GM06990 (cell line): ENCODE measurements at regions not wholly inside any gene's neighbourhood (a gene's known extent, or its start where the extent isn't known, plus 50 kb on each side); places are given as distances from the start of the nearest gene placed in this dataset.

Source experiments
- DNase-seq: peaks from one replicate; pipeline ENCODE4 v3.0.0-alpha.2; 2011; ENCODE audit not compliant: insufficient read length; ENCODE audit errors: extremely low read depth
- H3K27me3 ChIP-seq: replicated peaks from 2 replicates; pipeline ENCODE4 v1.6.0; 2011; ENCODE audit warnings: low read length; ENCODE audit not compliant: control insufficient read depth, insufficient read depth
- H3K36me3 ChIP-seq: 2 replicates; pipeline ENCODE4 v1.5.1; 2011; ENCODE audit warnings: low read length; ENCODE audit not compliant: control insufficient read depth, insufficient read depth
- H3K4me3 ChIP-seq: replicated peaks from 2 replicates; pipeline ENCODE4 v1.5.1; 2011; ENCODE audit warnings: low read depth, mild to moderate bottlenecking, control low read depth, low read length
- TF ChIP-seq, protein P1 (sequence below): IDR thresholded peaks from 2 replicates; pipeline ENCODE4 v1.5.1; 2011; ENCODE audit warnings: low read length, control low read depth, mild to moderate bottlenecking, inconsistent platforms; ENCODE audit not compliant: insufficient read depth, poor library complexity, severe bottlenecking

GRCh38 chr5:103895738-103896137, 333.1 kb upstream of the NUDT12 start:
- H3K4me3 ChIP-seq: no peak overlapping the region
- no peak for DNase-seq
- TF ChIP-seq, protein P1, sequence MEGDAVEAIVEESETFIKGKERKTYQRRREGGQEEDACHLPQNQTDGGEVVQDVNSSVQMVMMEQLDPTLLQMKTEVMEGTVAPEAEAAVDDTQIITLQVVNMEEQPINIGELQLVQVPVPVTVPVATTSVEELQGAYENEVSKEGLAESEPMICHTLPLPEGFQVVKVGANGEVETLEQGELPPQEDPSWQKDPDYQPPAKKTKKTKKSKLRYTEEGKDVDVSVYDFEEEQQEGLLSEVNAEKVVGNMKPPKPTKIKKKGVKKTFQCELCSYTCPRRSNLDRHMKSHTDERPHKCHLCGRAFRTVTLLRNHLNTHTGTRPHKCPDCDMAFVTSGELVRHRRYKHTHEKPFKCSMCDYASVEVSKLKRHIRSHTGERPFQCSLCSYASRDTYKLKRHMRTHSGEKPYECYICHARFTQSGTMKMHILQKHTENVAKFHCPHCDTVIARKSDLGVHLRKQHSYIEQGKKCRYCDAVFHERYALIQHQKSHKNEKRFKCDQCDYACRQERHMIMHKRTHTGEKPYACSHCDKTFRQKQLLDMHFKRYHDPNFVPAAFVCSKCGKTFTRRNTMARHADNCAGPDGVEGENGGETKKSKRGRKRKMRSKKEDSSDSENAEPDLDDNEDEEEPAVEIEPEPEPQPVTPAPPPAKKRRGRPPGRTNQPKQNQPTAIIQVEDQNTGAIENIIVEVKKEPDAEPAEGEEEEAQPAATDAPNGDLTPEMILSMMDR: no peak
- no peaks in the 10 kb centered on the region for H3K27me3 ChIP-seq
- H3K36me3 ChIP-seq: no peaks in the 10 kb centered on the region

GRCh38 chr5:103894882-103895281, 332.3 kb upstream of the NUDT12 start:
- Histone ChIP-seq H3K27me3 (no peaks in the 10 kb centered on the region), H3K4me3 (no peak overlapping the region), H3K36me3 (no peaks in the 10 kb centered on the region)
- TF ChIP-seq, protein P1: no peak
- DNase-seq: no peak

DNA sequence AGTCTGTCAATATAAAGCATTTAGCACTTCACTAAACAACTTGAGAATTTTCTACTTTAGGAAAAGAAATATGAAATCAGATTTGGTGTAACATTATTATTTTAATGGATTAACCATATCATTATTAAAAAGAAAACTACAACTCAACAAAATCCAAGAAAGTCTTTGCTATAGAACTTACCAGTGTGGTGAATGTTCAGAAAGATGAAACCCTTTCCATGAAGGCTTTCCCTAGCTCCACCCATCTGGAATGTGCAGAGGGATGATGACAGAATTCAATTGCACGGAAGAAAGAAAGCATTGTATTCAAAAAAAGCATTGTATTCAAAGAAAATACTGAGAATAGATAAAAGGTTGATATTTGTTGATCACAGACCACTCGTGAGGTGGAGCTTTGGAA, 328.6 kb upstream of the NUDT12 start:
- H3K36me3 ChIP-seq: no peaks in the 10 kb centered on the region
- no peaks in the 10 kb centered on the region for H3K27me3 ChIP-seq
- DNase-seq: no peak
- TF ChIP-seq, protein P1: no peak
- H3K4me3 ChIP-seq: no peak overlapping the region

- Histone ChIP-seq H3K4me3 (no peak overlapping the region), H3K27me3 (no peaks in the 10 kb centered on the region), H3K36me3 (no peaks in the 10 kb centered on the region)
- DNase-seq: no peak
- TF ChIP-seq, protein P1: no peak
Measured at GRCh38 chr5:103890313-103890712, 327.7 kb upstream of the NUDT12 start.

GRCh38 chr5:103889500-103890209, 327.1 kb upstream of the NUDT12 start:
- no peaks in the 10 kb centered on the region for H3K27me3 ChIP-seq
- TF ChIP-seq, protein P1: no peak
- DNase-seq: no peak
- H3K4me3 ChIP-seq: no peak overlapping the region
- H3K36me3 ChIP-seq: no peaks in the 10 kb centered on the region

DNA sequence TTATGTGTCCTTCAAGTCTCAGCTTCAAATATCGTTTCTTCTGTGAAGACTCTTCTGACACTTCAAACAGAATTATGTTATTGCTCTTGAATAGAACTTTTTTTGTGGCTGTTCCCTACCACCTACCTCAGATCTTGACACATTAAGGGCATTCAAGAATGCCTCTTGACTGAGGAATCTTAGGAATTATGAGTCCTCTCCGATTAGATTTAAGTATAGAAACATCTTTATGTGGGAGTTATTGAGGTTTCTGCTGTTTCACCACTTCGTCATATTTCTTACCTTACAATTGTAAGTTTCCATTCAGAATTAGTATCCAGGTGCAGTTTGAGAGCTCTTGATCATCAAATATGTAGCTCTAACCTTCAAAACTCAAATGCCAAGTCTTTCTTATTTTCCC, 324.2 kb upstream of the NUDT12 start:
- no peaks in the 10 kb centered on the region for H3K36me3 ChIP-seq
- TF ChIP-seq, protein P1: no peak
- no peak overlapping the region for H3K4me3 ChIP-seq

More for the DNA sequence above, 324.2 kb upstream of the NUDT12 start:
- H3K27me3 ChIP-seq: no peaks in the 10 kb centered on the region
- no peak for DNase-seq
